Liver (tissue), 8 donors: ENCODE measurements at regions not wholly inside any gene's neighbourhood (a gene's known extent, or its start where the extent isn't known, plus 50 kb on each side); places are given as distances from the start of the nearest gene placed in this dataset.

Experiments
- DNase-seq: peaks from one replicate; pipeline ENCODE4 v3.0.0-alpha.2; 2017; ENCODE audit warnings: low spot score
- H3K27ac ChIP-seq, 2 donors: one replicate each; pipeline ENCODE4 v1.7.0; 2013; ENCODE audit warnings: inconsistent platforms in 2 of 2, low read length in 2 of 2, control low read depth in 1 of 2, low read depth in 1 of 2, mild to moderate bottlenecking in 1 of 2
- H3K27me3 ChIP-seq, 4 donors: one replicate each; pipeline versions ENCODE4 v1.6.1 to v1.7.0; 2013; ENCODE audit warnings: low read length in 3 of 4, inconsistent platforms in 1 of 4, mild to moderate bottlenecking in 1 of 4, moderate library complexity in 1 of 4; ENCODE audit not compliant: control insufficient read depth in 4 of 4, insufficient read depth in 4 of 4
- H3K36me3 ChIP-seq, 4 donors: one replicate each; pipeline versions ENCODE4 v1.6.1 to v1.7.0; 2013; ENCODE audit warnings: low read length in 3 of 4, mild to moderate bottlenecking in 3 of 4, low read depth in 1 of 4, moderate library complexity in 1 of 4; ENCODE audit not compliant: control insufficient read depth in 4 of 4, insufficient read depth in 3 of 4
- H3K4me1 ChIP-seq, 4 donors: one replicate each; pipeline versions ENCODE4 v1.6.1 to v1.7.0; 2013; ENCODE audit warnings: low read length in 3 of 4, mild to moderate bottlenecking in 3 of 4, moderate library complexity in 1 of 4; ENCODE audit not compliant: control insufficient read depth in 4 of 4, insufficient read depth in 4 of 4
- H3K4me3 ChIP-seq, 3 donors: one replicate each; pipeline versions ENCODE4 v1.6.1 to v1.7.0; 2013; ENCODE audit warnings: low read length in 3 of 3, control low read depth in 1 of 3, low read depth in 1 of 3, mild to moderate bottlenecking in 1 of 3
- H3K9ac ChIP-seq, 2 donors: one replicate each; pipeline ENCODE4 v1.7.0; 2013; ENCODE audit warnings: low read length in 2 of 2, mild to moderate bottlenecking in 2 of 2, moderate library complexity in 2 of 2, control low read depth in 1 of 2, low read depth in 1 of 2
- H3K9me3 ChIP-seq, 4 donors: one replicate each; pipeline versions ENCODE4 v1.6.1 to v1.7.0; 2013; ENCODE audit warnings: low read length in 3 of 4; ENCODE audit not compliant: control insufficient read depth in 4 of 4
- ATF3 ChIP-seq: IDR thresholded peaks from 2 replicates; pipeline ENCODE4 v1.6.1; 2016; ENCODE audit warnings: antibody characterized with exemption
- CTCF ChIP-seq: fragments of 150-350 bp; IDR thresholded peaks from 2 replicates; pipeline ENCODE4 v1.5.1; 2017; ENCODE audit warnings: improper control_type of control experiment, low read depth, low read length; ENCODE audit not compliant: missing input control
- EGR1 ChIP-seq, 2 donors: IDR thresholded peaks; 2 replicates each; pipeline ENCODE4 v1.6.1; 2016 to 2018; ENCODE audit warnings: antibody characterized with exemption in 2 of 2, low read depth in 2 of 2
- FOXA1 ChIP-seq: IDR thresholded peaks from 2 replicates; pipeline ENCODE4 v1.6.1; 2016; ENCODE audit warnings: antibody characterized with exemption
- FOXA2 ChIP-seq: IDR thresholded peaks from 2 replicates; pipeline ENCODE4 v1.6.1; 2016; ENCODE audit warnings: antibody characterized with exemption
- GABPA ChIP-seq, 2 donors: IDR thresholded peaks in 1 of 2; conservative IDR thresholded peaks in 1 of 2; 2 replicates each; pipeline ENCODE4 v1.6.1; 2016; ENCODE audit warnings: antibody characterized with exemption in 2 of 2, mild to moderate bottlenecking in 1 of 2, moderate library complexity in 1 of 2
- HNF4A ChIP-seq, 2 donors: conservative IDR thresholded peaks; 2 replicates each; pipeline ENCODE4 v1.6.1; 2016; ENCODE audit warnings: antibody characterized with exemption in 2 of 2, mild to moderate bottlenecking in 2 of 2
- HNF4G ChIP-seq: IDR thresholded peaks from 2 replicates; pipeline ENCODE4 v1.6.1; 2016; ENCODE audit warnings: antibody characterized with exemption
- JUND ChIP-seq, 2 donors: IDR thresholded peaks; 2 replicates each; pipeline ENCODE4 v1.6.1; 2016; ENCODE audit warnings: antibody characterized with exemption in 2 of 2
- MAX ChIP-seq: IDR thresholded peaks from 2 replicates; pipeline ENCODE4 v1.6.1; 2016; ENCODE audit warnings: antibody characterized with exemption
- NR2F2 ChIP-seq: IDR thresholded peaks from 2 replicates; pipeline ENCODE4 v1.6.1; 2016; ENCODE audit warnings: antibody characterized with exemption
- RAD21 ChIP-seq, 2 donors: IDR thresholded peaks; 2 replicates each; pipeline ENCODE4 v1.6.1; 2016; ENCODE audit warnings: antibody characterized with exemption in 2 of 2, mild to moderate bottlenecking in 2 of 2
- REST ChIP-seq: IDR thresholded peaks from 2 replicates; pipeline ENCODE4 v1.6.1; 2016; ENCODE audit warnings: antibody characterized with exemption, mild to moderate bottlenecking
- RXRA ChIP-seq, 2 donors: IDR thresholded peaks; 2 replicates each; pipeline ENCODE4 v1.6.1; 2017 to 2018; ENCODE audit warnings: antibody characterized with exemption in 2 of 2, mild to moderate bottlenecking in 1 of 2
- SP1 ChIP-seq: IDR thresholded peaks from 2 replicates; pipeline ENCODE4 v1.6.1; 2018; ENCODE audit warnings: antibody characterized with exemption, mild to moderate bottlenecking
- TAF1 ChIP-seq: conservative IDR thresholded peaks from 2 replicates; pipeline ENCODE4 v1.6.1; 2016; ENCODE audit warnings: antibody characterized with exemption, mild to moderate bottlenecking
- YY1 ChIP-seq: IDR thresholded peaks from 2 replicates; pipeline ENCODE4 v1.6.1; 2016; ENCODE audit warnings: antibody characterized with exemption, mild to moderate bottlenecking
- ZBTB33 ChIP-seq: IDR thresholded peaks from 2 replicates; pipeline ENCODE4 v1.6.1; 2016; ENCODE audit warnings: antibody characterized with exemption
- WGBS: extraction: QIAGEN DNeasy Blood & Tissue Kit; methylation state at CpG from one replicate; pipeline ENCODE4 v1.1.7; 2013; 5-methylcytosine and 5-hydroxymethylcytosine counted together
- donor health status: healthy.
- donor health status: healthy.
- donor health status: healthy.
- donor health status: healthy.
- donor health status: healthy.

GRCh38 chrX:26909728-26910127, 553.4 kb downstream of the PPP4R3C start:
- Histone ChIP-seq H3K4me1 (no peaks in the 10 kb centered on the region), H3K27ac (no peak overlapping the region), H3K9ac (no peak overlapping the region), H3K27me3 (no peaks in the 10 kb centered on the region), H3K36me3 (no peaks in the 10 kb centered on the region), H3K9me3 (no peaks in the 10 kb centered on the region), H3K4me3 (no peak overlapping the region)
- TF ChIP-seq FOXA2 (no peak), ZBTB33 (no peak), ATF3 (no peak), REST (no peak), TAF1 (no peak), EGR1 (IDR thresholded peaks at IDR 0.05; ENCODE audit: low read depth in 2 of 2) (no peak), HNF4A (conservative IDR thresholded peaks at IDR 0.05) (no peak), YY1 (no peak), HNF4G (no peak), MAX (no peak), CTCF (no peak), GABPA (IDR thresholded peaks at IDR 0.05 in 1 of 2, conservative IDR thresholded peaks at IDR 0.05 in 1 of 2) (no peak), SP1 (no peak), RXRA (IDR thresholded peaks at IDR 0.05) (no peak), FOXA1 (no peak), JUND (IDR thresholded peaks at IDR 0.05) (no peak), RAD21 (IDR thresholded peaks at IDR 0.05) (no peak), NR2F2 (no peak)
- DNase-seq, result no peak
- 57% methylated on average over 2 of the region's 2 CpGs for WGBS

- no peaks in the 10 kb centered on the region for H3K4me1 ChIP-seq
- H3K4me3 ChIP-seq, result no peak overlapping the region
- H3K9ac ChIP-seq, result no peak overlapping the region
- TF ChIP-seq SP1 (no peak), TAF1 (no peak), ZBTB33 (no peak), JUND (IDR thresholded peaks at IDR 0.05) (no peak), REST (no peak)
- H3K9me3 ChIP-seq, result no peaks in the 10 kb centered on the region
- no peak overlapping the region for H3K27ac ChIP-seq
- DNase-seq, result no peak
- H3K27me3 ChIP-seq, result no peaks in the 10 kb centered on the region
- H3K36me3 ChIP-seq, result no peaks in the 10 kb centered on the region
- 69% methylated on average over 1 of the region's 1 CpG for WGBS
These were observed 554.9 kb downstream of the PPP4R3C start for GRCh38 chrX:26908218-26908617.
